Thyroid gland (tissue), 4 donors: ENCODE measurements at regions not wholly inside any gene's neighbourhood (a gene's known extent, or its start where the extent isn't known, plus 50 kb on each side); places are given as distances from the start of the nearest gene placed in this dataset.

Experiments used
- DNase-seq, 2 donors: peaks; one replicate each; pipeline ENCODE4 v3.0.0-alpha.2; 2019
- H3K27ac ChIP-seq, 3 donors: fragments of 200-600 bp; sonication (generic); 1 replicate in 2 of 3; 2 replicates in 1 of 3; pipeline ENCODE4 v1.5.1; 2016 to 2019; ENCODE audit warnings: mild to moderate bottlenecking in 1 of 3, moderate library complexity in 1 of 3
- H3K27me3 ChIP-seq: fragments of 200-600 bp; sonication (generic); one replicate; pipeline ENCODE4 v1.5.1; 2019
- H3K36me3 ChIP-seq, 2 donors: fragments of 200-600 bp; sonication (generic); one replicate each; pipeline ENCODE4 v1.5.1; 2016 to 2019
- H3K4me1 ChIP-seq, 2 donors: fragments of 200-600 bp; sonication (generic); one replicate each; pipeline ENCODE4 v1.5.1; 2017 to 2019
- H3K4me3 ChIP-seq, 3 donors: fragments of 200-600 bp; sonication (generic); replicated peaks in 1 of 3; 1 replicate in 2 of 3; 2 replicates in 1 of 3; pipeline ENCODE4 v1.5.1; 2016; ENCODE audit warnings: mild to moderate bottlenecking in 1 of 3
- H3K9me3 ChIP-seq: fragments of 200-600 bp; sonication (generic); one replicate; pipeline ENCODE4 v1.5.1; 2017
- POLR2A ChIP-seq, 2 donors: fragments of 450-650 bp; IDR thresholded peaks; one replicate each; pipeline ENCODE4 v1.6.1; 2017; ENCODE audit warnings: antibody characterized with exemption in 2 of 2, mild to moderate bottlenecking in 2 of 2, moderate library complexity in 1 of 2
- WGBS, 2 donors: methylation state at CpG; one replicate each; pipeline ENCODE4 v1.1.5; 2017; 5-methylcytosine and 5-hydroxymethylcytosine counted together
- intact Hi-C: fragments of 100-400 bp; cut with DNase I; formaldehyde crosslinking; loops from one replicate; pipeline ENCODE4 v1.15.1; 2023
- TF ChIP-seq, protein P1 (sequence below), 6 experiments: fragments of 200-600 bp in 3 of 6; fragments of 450-650 bp in 3 of 6; sonication (generic) in 3 of 6; IDR thresholded peaks; one replicate each; pipeline ENCODE4 v1.5.1; 2016 to 2019; ENCODE audit warnings: antibody characterized with exemption in 6 of 6, mild to moderate bottlenecking in 2 of 6, inconsistent platforms in 1 of 6, moderate library complexity in 1 of 6

DNA sequence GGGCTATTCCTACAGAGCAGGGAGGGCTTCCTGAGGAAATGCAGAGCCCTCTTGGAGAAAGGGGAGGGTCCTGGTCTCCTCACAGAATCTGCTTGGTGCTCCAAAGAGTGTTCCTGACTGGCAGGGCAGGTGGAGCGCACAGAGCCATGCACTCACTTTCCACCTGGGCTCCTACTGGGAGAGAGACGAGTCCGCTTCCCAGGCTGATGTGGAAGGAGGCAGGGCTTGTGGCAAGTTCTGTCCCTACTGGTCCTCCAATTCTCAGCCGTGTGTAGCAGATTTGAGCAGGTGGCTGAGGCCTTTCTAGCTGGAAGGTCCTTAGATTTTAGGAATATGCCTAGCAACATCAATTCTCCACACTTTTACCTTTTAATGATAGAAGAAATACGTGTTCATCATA is 111.5 kb upstream of the MKI67 start:
- no peaks in the 10 kb centered on the region for H3K4me1 ChIP-seq
- no peaks in the 10 kb centered on the region for H3K36me3 ChIP-seq
- H3K27ac ChIP-seq = no peak overlapping the region
- 69 to 75% methylated on average over 4 of the region's 5 CpGs for WGBS, 2 donors
- no peak for DNase-seq
- TF ChIP-seq, protein P1, sequence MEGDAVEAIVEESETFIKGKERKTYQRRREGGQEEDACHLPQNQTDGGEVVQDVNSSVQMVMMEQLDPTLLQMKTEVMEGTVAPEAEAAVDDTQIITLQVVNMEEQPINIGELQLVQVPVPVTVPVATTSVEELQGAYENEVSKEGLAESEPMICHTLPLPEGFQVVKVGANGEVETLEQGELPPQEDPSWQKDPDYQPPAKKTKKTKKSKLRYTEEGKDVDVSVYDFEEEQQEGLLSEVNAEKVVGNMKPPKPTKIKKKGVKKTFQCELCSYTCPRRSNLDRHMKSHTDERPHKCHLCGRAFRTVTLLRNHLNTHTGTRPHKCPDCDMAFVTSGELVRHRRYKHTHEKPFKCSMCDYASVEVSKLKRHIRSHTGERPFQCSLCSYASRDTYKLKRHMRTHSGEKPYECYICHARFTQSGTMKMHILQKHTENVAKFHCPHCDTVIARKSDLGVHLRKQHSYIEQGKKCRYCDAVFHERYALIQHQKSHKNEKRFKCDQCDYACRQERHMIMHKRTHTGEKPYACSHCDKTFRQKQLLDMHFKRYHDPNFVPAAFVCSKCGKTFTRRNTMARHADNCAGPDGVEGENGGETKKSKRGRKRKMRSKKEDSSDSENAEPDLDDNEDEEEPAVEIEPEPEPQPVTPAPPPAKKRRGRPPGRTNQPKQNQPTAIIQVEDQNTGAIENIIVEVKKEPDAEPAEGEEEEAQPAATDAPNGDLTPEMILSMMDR (IDR thresholded peaks at IDR 0.05) = no peak
- no peak for TF ChIP-seq POLR2A (IDR thresholded peaks at IDR 0.05)
- H3K27me3 ChIP-seq = no peaks in the 10 kb centered on the region
- intact Hi-C loops = no loop called here
- no peaks in the 10 kb centered on the region for H3K9me3 ChIP-seq
- H3K4me3 ChIP-seq = no peak overlapping the region

DNA sequence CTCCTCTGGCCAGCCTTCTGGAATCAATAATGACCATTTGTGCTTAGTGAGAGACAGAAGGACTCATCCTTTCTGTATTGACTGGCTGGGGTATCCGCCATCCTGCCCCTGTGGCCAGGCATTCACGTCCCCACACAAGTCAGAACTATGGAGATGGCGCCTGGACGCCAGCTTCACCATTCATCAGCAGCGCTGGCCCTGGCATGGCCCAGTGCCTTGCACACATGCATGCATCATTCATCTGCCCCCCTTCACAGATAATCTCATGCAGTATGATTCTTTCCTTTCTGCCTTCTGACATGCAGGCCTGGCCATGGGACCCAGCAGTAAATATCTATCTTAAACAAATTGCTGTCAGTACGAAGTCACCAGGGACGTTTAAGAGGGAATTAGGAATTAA is 114.8 kb upstream of the MKI67 start:
- Histone ChIP-seq H3K4me3 (no peak overlapping the region), H3K9me3 (no peaks in the 10 kb centered on the region), H3K4me1 (no peaks in the 10 kb centered on the region), H3K27me3 (no peaks in the 10 kb centered on the region), H3K36me3 (no peaks in the 10 kb centered on the region), H3K27ac (no peak overlapping the region)
- DNase-seq = no peak
- TF ChIP-seq POLR2A (IDR thresholded peaks at IDR 0.05) = no peak
- TF ChIP-seq, protein P1 (IDR thresholded peaks at IDR 0.05) = no peak
- WGBS, 2 donors = 92 to 97% methylated on average over 7 of the region's 7 CpGs
- intact Hi-C loops = no loop called here

DNA sequence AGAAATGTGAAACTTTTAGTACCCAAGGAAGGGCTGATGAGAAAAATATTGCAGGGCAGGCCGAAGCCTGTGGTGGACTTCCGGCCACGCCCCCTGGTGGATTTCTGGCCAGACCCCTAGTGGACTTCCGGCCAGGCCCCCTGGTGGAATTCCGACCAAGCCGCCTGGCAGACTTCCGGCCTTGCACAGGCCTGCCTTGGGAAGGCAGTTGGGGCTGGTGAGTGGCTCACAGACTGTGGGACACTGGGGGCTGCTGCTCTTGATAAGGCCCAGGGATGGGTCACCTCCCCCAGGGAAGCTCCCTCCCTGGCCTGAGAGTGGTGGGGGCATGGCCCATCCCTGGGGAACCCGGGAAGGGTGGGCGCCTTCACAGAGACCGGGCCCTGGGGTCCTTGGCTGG is 116.4 kb upstream of the MKI67 start:
- Histone ChIP-seq H3K27ac (no peak overlapping the region), H3K36me3 (no peaks in the 10 kb centered on the region), H3K9me3 (no peaks in the 10 kb centered on the region), H3K27me3 (no peaks in the 10 kb centered on the region), H3K4me1 (no peaks in the 10 kb centered on the region), H3K4me3 (no peak overlapping the region)
- intact Hi-C loops = no loop called here
- TF ChIP-seq POLR2A (IDR thresholded peaks at IDR 0.05) = no peak
- TF ChIP-seq, protein P1 (IDR thresholded peaks at IDR 0.05) = no peak
- no peak for DNase-seq
- 80 to 81% methylated on average over 7 to 10 of the region's 10 CpGs for WGBS, 2 donors

DNA sequence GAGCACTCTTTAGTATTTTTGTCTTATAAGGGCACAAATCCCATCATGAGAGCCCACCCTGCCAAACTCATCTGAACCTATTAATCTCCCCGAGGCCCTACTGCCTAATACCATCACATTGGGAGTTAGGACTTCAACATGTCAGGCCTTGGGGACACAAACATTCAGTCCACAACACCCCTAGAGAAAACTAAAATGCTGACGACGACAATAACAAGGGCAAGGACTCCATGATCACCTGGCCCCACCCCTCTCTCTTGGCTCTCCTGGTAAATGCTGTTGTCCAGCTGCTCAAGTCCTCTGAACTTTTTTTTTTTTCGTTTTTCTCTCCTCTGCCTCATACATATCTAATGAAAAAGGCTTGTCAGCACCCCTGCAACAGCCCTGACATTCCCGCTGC is 118.8 kb upstream of the MKI67 start:
- 87 to 88% methylated on average over 5 of the region's 5 CpGs for WGBS, 2 donors
- H3K27me3 ChIP-seq = no peaks in the 10 kb centered on the region
- no peak overlapping the region for H3K27ac ChIP-seq
- H3K4me3 ChIP-seq = no peak overlapping the region
- no peak for DNase-seq
- H3K4me1 ChIP-seq = no peaks in the 10 kb centered on the region
- intact Hi-C loops = no loop called here
- H3K36me3 ChIP-seq = no peaks in the 10 kb centered on the region
- no peaks in the 10 kb centered on the region for H3K9me3 ChIP-seq
- TF ChIP-seq, protein P1 (IDR thresholded peaks at IDR 0.05) = no peak
- no peak for TF ChIP-seq POLR2A (IDR thresholded peaks at IDR 0.05)

DNA sequence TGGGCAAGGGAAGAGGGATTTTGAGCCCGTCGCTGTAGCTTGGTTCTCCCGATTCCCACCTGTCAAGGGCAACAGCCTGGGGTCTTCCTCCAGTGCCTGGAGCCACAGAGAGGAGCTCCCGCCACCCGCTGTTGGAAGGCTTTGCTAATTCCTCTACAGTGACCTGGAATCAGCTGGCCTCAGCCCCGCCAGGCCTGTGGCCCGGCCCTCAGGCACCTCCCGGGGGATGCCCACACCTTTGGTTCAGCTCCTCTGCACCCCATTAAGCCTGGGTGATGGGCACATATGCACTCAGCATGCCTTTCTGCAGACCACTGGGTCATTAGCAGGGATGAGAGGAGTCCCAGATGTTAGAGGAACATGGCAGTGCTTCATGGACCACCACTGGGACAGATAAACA is 121.4 kb upstream of the MKI67 start:
- Histone ChIP-seq H3K27ac (no peak overlapping the region), H3K27me3 (no peaks in the 10 kb centered on the region), H3K4me3 (no peak overlapping the region), H3K36me3 (no peaks in the 10 kb centered on the region), H3K9me3 (no peaks in the 10 kb centered on the region), H3K4me1 (no peaks in the 10 kb centered on the region)
- TF ChIP-seq, protein P1 (IDR thresholded peaks at IDR 0.05) = no peak
- no peak for TF ChIP-seq POLR2A (IDR thresholded peaks at IDR 0.05)
- WGBS, 2 donors = 95 to 97% methylated on average over 6 to 8 of the region's 8 CpGs
- intact Hi-C loops = no loop called here
- DNase-seq = no peak
